OCI-LY3 (cell line): ENCODE measurements at regions not wholly inside any gene's neighbourhood (a gene's known extent, or its start where the extent isn't known, plus 50 kb on each side); places are given as distances from the start of the nearest gene placed in this dataset.

Source experiments
- H2AFZ ChIP-seq: fragments of 200-600, 300-600 bp; shearing (Covaris generic); 2 replicates; pipeline ENCODE4 v1.6.0; 2014; ENCODE audit warnings: antibody characterized with exemption, low read depth, low read length
- H3K27ac ChIP-seq: fragments of 200-600, 300-600 bp; sonication (generic); 2 replicates; pipeline ENCODE4 v1.5.1; 2014; ENCODE audit warnings: mild to moderate bottlenecking, low read length, moderate library complexity, mixed read lengths
- H3K27me3 ChIP-seq: fragments of 200-600, 300-600 bp; sonication (generic); 2 replicates; pipeline ENCODE4 v1.6.1; 2014; ENCODE audit warnings: low read depth, low read length, mixed read lengths
- H3K36me3 ChIP-seq: fragments of 200-600, 300-600 bp; sonication (generic); replicated peaks from 2 replicates; pipeline ENCODE3; 2014; ENCODE audit warnings: low read depth, low read length, mixed read lengths
- H3K4me1 ChIP-seq: fragments of 300-600, 200-600 bp; sonication (generic); 2 replicates; pipeline ENCODE4 v1.6.1; 2014; ENCODE audit warnings: low read length, mixed read lengths
- H3K4me2 ChIP-seq: fragments of 200-600, 300-600 bp; sonication (generic); 2 replicates; pipeline ENCODE4 v1.6.1; 2014; ENCODE audit warnings: low read length, mixed read lengths
- H3K4me3 ChIP-seq: fragments of 300-600, 200-600 bp; sonication (generic); 2 replicates; pipeline ENCODE4 v1.5.1; 2014; ENCODE audit warnings: antibody characterized with exemption, mild to moderate bottlenecking, low read length, moderate library complexity
- H3K79me2 ChIP-seq: fragments of 300-600, 200-600 bp; shearing (Covaris generic); 2 replicates; pipeline ENCODE4 v1.6.1; 2014; ENCODE audit warnings: mild to moderate bottlenecking, low read length, mixed read lengths
- H3K9ac ChIP-seq: fragments of 300-600, 200-600 bp; shearing (Covaris generic); 2 replicates; pipeline ENCODE4 v1.6.0; 2014; ENCODE audit warnings: mild to moderate bottlenecking, low read length, moderate library complexity
- H3K9me3 ChIP-seq: fragments of 200-600, 300-600 bp; shearing (Covaris generic); 2 replicates; pipeline ENCODE4 v1.6.1; 2014; ENCODE audit warnings: low read length, mixed read lengths; ENCODE audit not compliant: insufficient read depth
- H4K20me1 ChIP-seq: fragments of 200-600, 300-600 bp; sonication (generic); 2 replicates; pipeline ENCODE4 v1.6.1; 2016; ENCODE audit warnings: low read length, mixed read lengths; ENCODE audit not compliant: insufficient read depth
- EZH2phosphoT487 ChIP-seq: fragments of 200-600 bp; shearing (Covaris generic); IDR thresholded peaks from 2 replicates; pipeline ENCODE4 v1.6.1; 2018; ENCODE audit warnings: antibody characterized with exemption, mixed run types, low read depth
- TF ChIP-seq, protein P1 (sequence below): fragments of 200-600, 300-600 bp; sonication (generic); IDR thresholded peaks from 2 replicates; pipeline ENCODE4 v1.5.1; 2014; ENCODE audit warnings: antibody characterized with exemption, low read length, low read depth

- Histone ChIP-seq H4K20me1 (no peaks in the 10 kb centered on the region), H3K27me3 (no peaks in the 10 kb centered on the region), H3K4me3 (no peak overlapping the region), H3K9ac (no peak overlapping the region), H3K9me3 (no peaks in the 10 kb centered on the region), H3K36me3 (no peaks in the 10 kb centered on the region), H3K4me1 (no peaks in the 10 kb centered on the region), H3K79me2 (no peaks in the 10 kb centered on the region), H3K27ac (no peak overlapping the region), H2AFZ (no peak overlapping the region), H3K4me2 (no peak overlapping the region)
- TF ChIP-seq, protein P1, sequence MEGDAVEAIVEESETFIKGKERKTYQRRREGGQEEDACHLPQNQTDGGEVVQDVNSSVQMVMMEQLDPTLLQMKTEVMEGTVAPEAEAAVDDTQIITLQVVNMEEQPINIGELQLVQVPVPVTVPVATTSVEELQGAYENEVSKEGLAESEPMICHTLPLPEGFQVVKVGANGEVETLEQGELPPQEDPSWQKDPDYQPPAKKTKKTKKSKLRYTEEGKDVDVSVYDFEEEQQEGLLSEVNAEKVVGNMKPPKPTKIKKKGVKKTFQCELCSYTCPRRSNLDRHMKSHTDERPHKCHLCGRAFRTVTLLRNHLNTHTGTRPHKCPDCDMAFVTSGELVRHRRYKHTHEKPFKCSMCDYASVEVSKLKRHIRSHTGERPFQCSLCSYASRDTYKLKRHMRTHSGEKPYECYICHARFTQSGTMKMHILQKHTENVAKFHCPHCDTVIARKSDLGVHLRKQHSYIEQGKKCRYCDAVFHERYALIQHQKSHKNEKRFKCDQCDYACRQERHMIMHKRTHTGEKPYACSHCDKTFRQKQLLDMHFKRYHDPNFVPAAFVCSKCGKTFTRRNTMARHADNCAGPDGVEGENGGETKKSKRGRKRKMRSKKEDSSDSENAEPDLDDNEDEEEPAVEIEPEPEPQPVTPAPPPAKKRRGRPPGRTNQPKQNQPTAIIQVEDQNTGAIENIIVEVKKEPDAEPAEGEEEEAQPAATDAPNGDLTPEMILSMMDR = no peak
- no peak for TF ChIP-seq EZH2phosphoT487
Measured at GRCh38 chr5:71892641-71893365, 173.7 kb downstream of the CARTPT start.

- H3K4me2 ChIP-seq = no peak overlapping the region
- no peak overlapping the region for H3K27ac ChIP-seq
- H3K27me3 ChIP-seq = no peaks in the 10 kb centered on the region
- no peaks in the 10 kb centered on the region for H3K36me3 ChIP-seq
- H3K9me3 ChIP-seq = no peaks in the 10 kb centered on the region
- no peaks in the 10 kb centered on the region for H3K4me1 ChIP-seq
- H4K20me1 ChIP-seq = no peaks in the 10 kb centered on the region
- no peak overlapping the region for H2AFZ ChIP-seq
- TF ChIP-seq, protein P1 = no peak
- TF ChIP-seq EZH2phosphoT487 = no peak
- no peak overlapping the region for H3K4me3 ChIP-seq
- no peaks in the 10 kb centered on the region for H3K79me2 ChIP-seq
- H3K9ac ChIP-seq = no peak overlapping the region
Measured at GRCh38 chr5:71893451-71893850, 174.4 kb downstream of the CARTPT start.

GRCh38 chr5:71894091-71894490, 175.0 kb downstream of the CARTPT start:
- Histone ChIP-seq H2AFZ (no peak overlapping the region), H3K4me1 (no peaks in the 10 kb centered on the region), H3K27me3 (no peaks in the 10 kb centered on the region), H3K79me2 (no peaks in the 10 kb centered on the region), H4K20me1 (no peaks in the 10 kb centered on the region), H3K36me3 (no peaks in the 10 kb centered on the region), H3K4me2 (no peak overlapping the region), H3K9me3 (no peaks in the 10 kb centered on the region), H3K27ac (no peak overlapping the region), H3K4me3 (no peak overlapping the region), H3K9ac (no peak overlapping the region)
- TF ChIP-seq, protein P1 = no peak
- no peak for TF ChIP-seq EZH2phosphoT487

DNA sequence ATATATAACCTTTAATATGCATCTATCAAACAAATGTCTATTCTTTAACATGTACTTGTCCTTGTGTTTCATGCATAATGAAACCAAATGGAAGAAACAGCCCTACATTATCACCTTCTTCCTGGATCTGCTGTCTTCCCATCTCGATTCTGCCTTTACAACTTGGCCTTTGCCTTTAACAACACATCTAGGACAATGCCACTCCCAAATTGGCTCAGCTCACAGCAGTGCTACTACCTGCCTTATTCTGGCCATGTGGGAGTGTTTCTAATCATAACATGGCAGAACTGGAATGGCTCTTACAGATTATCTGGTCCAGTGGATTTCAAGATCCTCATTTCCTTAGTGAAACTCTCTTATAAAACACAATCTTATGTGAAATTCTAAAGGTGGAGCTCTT, 176.5 kb downstream of the CARTPT start:
- H3K79me2 ChIP-seq = no peaks in the 10 kb centered on the region
- no peak overlapping the region for H3K4me3 ChIP-seq
- TF ChIP-seq, protein P1 = no peak
- no peaks in the 10 kb centered on the region for H3K36me3 ChIP-seq
- no peak overlapping the region for H3K4me2 ChIP-seq
- no peak overlapping the region for H3K9ac ChIP-seq
- no peak overlapping the region for H3K27ac ChIP-seq
- no peaks in the 10 kb centered on the region for H3K9me3 ChIP-seq
- H4K20me1 ChIP-seq = no peaks in the 10 kb centered on the region
- no peaks in the 10 kb centered on the region for H3K4me1 ChIP-seq
- H2AFZ ChIP-seq = no peak overlapping the region
- H3K27me3 ChIP-seq = no peaks in the 10 kb centered on the region
